ENCODE measurements at regions not wholly inside any gene's neighbourhood (a gene's known extent, or its start where the extent isn't known, plus 50 kb on each side); places are given as distances from the start of the nearest gene placed in this dataset.

GRCh38 chr3:15933439-15934139, 135.8 kb upstream of the ANKRD28 start:
- TF ChIP-seq, protein P1, sequence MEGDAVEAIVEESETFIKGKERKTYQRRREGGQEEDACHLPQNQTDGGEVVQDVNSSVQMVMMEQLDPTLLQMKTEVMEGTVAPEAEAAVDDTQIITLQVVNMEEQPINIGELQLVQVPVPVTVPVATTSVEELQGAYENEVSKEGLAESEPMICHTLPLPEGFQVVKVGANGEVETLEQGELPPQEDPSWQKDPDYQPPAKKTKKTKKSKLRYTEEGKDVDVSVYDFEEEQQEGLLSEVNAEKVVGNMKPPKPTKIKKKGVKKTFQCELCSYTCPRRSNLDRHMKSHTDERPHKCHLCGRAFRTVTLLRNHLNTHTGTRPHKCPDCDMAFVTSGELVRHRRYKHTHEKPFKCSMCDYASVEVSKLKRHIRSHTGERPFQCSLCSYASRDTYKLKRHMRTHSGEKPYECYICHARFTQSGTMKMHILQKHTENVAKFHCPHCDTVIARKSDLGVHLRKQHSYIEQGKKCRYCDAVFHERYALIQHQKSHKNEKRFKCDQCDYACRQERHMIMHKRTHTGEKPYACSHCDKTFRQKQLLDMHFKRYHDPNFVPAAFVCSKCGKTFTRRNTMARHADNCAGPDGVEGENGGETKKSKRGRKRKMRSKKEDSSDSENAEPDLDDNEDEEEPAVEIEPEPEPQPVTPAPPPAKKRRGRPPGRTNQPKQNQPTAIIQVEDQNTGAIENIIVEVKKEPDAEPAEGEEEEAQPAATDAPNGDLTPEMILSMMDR (IDR thresholded peaks at IDR 0.05): no peak
- TF ChIP-seq POLR2A (IDR thresholded peaks at IDR 0.05): no peak

All from uterus (tissue), 2 donors.